Stimulated activated CD4-positive, alpha-beta T cell treated with anti-CD3 and anti-CD28 coated beads, Interleukin-4, amount 100 ng/mL, for 48 hours (primary cell): ENCODE measurements at regions not wholly inside any gene's neighbourhood (a gene's known extent, or its start where the extent isn't known, plus 50 kb on each side); places are given as distances from the start of the nearest gene placed in this dataset.
"Not testable (repeated sequence)": the region's sequence is repeated elsewhere in the genome, so short reads cannot be mapped to it uniquely, and the experiment has no call there.

ENCODE experiments used
- DNase-seq, 2 donors: peaks; one replicate each; pipeline ENCODE4 v3.0.0-alpha.2; 2020; ENCODE audit warnings: low read depth in 2 of 2

DNA sequence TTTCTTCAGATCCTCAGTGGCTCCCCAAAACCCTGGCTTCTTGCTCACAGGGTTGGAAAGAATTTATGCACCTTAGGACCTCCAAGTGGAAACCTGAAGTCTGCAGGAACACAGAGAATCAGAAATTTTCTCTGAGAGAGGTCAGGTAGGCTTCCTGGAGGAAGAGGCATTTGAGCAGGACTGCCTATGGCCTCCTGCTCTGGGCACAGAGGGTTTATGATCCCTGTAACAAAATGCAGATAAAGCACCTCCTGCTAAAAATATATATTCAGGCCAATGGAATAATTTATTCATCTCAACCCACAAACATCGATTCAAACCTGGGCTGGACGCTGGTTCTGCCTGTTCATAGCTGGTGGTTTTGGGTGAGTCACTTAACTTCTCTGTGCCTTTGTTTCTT lies 68.1 kb upstream of the FGF3 start:
- no peak for DNase-seq

DNA sequence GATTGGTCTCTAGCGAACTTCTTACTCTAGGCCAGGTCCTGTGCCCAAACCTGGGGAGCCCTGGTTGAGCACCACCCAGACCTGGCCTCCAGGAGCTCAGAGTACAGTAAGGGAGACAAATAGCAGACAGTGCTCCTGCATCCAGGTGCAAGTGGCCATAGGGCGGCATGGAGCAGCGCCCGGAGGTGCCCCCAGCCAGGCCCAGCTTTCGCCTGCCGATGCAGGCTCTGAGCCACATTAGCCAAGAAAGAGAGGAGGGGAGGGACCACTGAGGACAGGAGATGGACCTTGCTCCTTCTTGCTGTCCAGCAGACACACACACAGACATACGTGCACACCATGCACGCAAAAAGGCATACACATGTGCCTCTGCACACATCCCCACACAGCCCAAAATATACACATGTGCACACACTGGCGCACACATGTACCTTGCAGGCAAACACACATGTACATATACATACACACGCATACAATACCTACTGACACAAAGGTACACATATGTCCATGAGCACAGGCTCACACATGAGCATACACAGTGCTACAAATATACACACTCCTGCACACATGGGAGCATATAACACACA lies 68.7 kb upstream of the FGF3 start:
- no peak for DNase-seq

DNA sequence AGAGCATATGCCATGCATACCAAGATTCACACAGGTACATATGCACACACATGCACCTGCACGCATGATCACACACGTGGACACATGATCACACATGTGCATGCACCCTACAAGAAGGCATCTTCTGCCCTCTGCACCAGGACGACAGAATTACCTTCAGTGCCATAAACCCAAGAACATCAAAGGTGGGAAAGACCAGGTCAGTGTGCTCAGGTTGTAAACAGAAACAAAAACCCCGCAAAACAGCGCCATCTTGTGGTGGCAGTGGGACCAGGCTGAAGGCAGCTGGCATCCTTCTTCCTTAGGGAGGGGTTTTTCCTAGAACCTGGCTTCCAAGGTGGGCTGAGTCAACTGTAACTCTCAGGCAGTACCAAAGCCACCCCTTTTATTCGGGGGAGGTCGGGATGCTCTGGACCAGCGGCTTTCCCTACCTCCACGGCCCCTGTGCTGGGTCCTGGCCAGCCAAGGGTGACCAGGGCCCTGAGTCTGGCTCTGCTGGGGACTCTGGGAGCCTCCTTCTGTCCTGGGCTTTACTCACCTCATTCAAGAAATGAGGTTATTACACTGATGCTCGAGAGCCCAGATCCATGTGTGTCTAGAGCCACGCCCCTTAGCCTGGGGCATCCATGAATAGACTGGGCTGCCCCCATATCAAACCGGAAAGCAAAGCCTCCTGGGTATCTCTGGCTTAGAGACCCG lies 69.4 kb upstream of the FGF3 start:
- peak; percentile 53 to 70 for DNase-seq

DNA sequence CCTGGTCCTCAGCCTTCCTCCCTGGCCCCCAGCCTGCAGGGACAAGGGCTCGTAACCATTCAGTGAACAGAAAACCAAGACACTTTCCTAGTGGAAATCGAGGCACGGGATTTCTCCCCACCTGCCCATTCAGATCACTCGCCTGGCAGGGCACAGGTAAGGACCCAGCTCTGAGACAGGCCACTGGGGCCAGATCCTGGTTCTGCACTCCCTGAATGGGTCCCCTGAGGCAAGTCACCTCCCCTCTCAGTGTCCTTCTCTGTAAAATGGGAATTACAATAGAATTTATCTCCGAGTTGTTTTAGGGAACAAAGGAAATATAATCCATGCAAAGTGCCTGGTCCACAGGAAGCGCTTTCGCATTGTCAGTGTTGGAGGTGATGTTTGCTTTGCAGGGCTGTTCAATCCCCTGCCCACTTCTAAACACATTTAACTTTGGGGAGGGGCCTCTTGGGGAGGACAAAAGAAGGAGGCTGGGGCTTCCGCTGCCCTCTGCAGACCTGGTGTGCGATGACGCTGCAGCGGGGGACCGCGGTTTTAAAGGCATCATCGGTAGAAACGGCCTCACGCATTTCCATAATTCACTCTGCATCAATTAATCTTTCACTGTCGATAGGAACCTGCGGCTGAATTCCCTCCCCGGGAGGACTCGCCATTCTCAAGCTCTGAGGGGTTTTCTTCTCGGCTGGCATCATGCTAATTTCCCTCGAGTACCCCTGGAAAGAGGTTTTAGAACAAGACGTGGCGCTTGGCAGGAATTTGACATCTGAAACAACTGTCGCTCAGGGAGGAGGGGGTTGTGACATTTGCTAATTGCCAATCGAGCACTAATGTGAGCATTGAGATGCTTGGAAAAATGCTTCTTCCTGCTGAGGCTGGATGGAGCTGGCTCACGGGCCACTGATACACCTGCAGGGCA lies 70.4 kb upstream of the FGF3 start:
- no peak for DNase-seq

DNA sequence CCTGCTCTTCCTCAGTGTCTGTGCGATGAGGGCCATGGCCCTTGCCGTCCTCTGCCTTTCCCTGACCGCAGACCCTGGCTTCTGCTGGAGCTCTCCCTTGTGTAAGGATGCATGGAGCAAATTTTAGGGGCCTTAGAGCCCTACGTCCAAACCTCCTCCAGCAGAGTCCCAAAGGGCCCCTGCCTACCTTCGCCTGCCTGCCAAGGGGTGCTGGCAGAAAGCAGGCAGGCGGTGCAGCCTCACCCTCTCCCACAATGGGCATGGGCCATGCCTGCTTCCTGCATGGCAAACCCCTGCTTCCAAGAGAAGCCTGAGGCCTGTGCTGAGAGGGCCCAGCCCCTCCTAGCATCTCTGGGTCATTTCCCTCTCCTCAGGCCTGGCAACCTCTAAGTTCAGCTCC lies 71.3 kb upstream of the FGF3 start:
- no peak for DNase-seq

DNA sequence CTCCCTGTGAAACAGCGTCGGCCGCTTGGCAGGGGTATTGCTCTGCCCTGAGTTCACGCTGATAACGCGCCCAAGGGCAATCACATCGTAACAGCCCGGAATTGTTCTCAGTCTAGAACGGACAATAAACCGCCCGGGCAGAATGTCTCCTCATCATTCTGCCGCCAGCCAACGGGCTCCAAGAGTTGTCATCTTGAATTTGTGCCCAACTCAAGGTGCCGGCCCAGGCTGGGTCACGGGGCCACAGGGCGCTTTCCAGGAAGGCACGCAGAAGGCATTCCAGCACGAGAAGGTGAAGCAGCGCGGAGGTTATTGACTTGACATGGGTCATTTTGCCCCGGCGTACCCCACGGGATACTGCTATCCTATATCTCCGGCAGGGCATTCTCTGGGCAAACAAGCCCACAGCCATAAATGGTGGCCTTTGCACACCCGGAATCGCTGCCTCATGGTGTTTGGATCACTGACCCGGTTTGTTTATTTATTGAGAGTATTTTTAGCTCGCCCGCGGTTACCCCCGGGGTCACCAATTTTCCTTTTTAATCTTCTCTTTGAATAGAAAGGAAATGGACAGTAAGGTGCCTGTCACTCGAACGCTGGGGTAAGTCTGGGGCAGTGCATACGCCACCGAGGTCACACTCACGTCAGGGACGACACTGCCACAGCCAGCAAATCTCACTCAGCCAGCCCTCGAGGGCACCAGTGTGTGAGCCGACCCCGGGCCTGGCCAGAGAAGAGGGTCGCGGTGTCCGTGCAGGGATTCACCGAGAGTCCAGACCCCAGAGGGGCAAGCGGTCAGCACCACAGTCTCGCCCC lies 72.4 kb upstream of the FGF3 start:
- no peak for DNase-seq

DNA sequence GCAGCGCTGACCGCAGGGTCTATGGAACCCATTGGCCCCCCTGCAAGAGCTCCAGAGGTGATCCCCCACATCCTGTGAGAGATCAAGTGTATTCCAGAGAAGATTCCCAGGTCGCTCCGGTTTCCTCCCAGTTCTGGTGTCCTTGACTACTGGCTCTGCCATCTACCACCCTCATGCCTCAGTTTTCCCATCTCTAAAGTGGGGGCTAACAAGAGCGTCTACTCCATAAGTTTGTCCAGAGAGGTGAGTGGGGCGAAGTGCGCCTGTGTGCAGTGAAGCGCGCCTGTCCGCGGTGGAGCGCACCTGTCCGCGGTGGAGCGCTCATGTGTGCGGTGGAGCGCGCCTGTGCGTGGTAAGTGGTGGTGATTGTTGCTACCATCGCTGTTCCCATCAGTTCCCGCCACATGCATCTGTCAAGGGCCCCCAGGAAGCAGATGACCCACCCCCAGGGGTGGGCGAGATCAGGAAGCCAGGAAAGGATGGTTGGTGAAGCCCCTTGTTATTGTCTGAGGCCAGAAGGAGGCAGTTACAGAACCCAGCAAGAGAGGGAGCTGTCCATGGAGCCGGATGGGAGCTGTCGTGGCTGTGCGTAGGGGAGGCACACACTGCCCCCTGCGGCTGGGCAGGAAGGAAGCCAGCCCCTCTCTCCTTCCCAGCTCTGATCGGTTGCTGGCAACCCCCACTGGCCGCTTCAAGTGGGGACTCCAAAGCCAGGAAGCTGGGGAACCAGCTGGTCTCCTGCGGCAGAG lies 73.2 kb upstream of the FGF3 start:
- no peak for DNase-seq

DNA sequence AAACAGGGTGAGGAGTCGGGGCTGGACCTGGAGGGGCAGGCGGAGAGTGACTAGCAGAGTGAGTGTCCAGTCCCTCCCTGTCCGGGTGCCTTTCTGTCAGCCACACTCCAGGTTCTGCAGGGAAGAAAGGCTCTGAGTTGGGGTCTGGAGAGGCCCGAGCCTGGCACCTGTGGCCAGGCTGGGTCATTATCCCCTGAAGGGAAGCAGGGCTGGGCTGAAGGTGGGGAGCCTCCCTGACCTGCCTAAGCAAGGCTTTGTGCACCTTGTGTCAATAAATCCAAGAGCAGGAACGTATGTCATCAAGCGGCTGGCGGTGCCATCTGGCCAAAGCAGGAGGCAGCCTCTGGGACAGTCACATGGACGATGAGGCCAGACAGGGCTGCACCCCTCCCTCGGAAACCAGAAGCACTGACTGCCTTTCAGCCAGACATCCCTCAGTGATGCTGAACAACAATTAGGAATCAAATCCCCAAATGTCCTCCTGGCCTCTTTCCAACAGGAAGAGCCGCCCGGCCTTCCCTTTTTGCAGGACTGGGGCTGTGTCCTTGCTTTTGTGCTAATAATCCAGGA lies 73.9 kb upstream of the FGF3 start:
- no peak for DNase-seq

DNA sequence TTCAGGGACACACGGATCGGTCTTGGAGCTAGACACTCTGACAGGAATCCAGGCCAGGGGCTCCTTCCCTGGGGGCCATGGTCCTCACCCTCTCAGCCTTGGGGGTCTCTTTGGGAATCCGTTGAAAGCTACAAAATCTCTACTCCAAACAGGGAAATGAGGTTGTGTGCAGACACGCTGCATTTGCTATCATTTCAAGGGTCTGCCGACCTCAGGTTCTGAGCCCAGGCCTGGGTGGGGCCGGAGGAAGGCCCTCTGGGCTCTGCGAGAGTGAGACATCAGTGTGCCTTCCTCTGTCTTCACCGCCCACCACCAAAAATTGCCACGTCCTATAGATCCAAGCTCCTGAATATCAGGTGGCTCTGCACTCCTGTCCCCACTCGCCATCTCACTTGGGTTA lies 74.4 kb upstream of the FGF3 start:
- no peak for DNase-seq

DNA sequence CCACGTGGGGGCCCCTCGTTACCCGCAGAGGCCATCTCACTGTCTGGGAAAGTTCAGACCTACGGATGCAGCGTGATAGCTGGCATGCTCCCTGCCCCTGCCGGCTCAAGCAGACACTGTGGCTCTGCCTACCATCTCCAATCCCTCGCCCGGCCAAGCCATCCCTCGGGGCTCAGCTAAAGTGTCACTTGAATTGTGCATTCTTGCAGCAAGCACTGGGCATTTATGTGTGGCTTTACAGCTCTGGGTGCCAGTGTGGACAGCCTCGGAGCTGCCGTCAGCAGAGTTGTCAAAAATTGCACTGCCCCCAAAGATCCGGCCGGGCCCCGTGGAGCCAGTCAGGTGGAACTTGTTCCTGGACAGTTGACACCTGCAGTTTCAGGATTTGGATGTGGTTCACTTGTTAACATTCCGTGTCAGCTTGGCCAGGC lies 75.0 kb upstream of the FGF3 start:
- no peak for DNase-seq

DNA sequence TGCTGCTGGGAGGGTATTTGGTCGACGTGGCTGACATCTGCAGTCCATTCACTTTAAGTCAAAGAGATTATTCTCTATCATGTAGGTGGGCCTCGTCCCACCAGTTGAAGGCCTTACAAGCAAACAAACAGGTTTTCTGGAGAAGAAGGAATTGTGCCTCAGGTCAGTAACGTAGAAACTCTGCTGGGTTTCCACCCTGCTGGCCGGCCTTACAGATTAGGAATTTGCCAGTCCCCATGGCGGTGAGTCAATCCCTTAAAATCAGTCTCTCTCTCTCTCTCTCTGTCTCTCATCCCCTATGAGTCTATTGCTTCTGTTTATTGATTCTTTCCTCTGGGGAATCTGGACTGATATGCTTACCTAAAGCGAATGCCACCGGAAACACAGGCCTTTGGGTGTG lies 75.4 kb upstream of the FGF3 start:
- no peak for DNase-seq

DNA sequence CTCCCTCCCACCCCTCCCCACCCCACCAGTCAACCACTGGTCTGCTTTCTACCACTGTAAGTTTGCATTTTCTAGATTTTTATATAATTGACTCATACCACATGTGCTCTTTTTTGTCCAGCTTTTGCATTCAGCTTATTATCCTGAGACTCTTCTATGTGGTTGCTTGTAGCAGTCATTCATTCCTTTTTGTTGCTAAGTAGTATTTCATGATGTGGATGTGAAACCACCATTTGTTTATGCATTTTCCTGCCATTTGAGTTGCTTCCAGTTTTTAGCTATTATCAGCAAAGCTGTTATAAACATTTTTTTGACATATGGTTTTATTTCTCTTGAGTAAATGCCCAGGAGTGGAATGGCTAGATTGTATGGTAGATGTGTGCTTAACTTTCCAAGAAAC lies 77.0 kb upstream of the FGF3 start:
- DNase-seq, result no peak

DNA sequence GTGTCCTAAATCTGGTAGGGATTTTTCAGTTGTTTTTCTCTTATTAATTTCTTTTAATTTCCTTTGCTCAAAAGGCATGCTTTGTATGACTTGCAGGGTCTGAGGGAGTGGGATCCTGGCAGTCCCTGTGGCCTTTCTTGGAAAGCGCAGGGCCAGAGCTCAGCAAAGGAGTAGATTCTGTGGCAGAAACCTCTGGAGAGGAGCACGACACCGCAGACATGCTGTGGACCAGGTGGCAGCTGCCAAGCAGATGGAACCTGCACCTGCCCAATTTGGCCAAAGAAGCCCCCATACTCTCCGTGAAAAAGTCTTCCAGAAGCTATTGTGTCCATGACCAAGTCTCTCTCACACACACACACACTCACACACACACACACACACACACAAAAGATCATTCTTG lies 78.9 kb upstream of the FGF3 start:
- no peak for DNase-seq

DNA sequence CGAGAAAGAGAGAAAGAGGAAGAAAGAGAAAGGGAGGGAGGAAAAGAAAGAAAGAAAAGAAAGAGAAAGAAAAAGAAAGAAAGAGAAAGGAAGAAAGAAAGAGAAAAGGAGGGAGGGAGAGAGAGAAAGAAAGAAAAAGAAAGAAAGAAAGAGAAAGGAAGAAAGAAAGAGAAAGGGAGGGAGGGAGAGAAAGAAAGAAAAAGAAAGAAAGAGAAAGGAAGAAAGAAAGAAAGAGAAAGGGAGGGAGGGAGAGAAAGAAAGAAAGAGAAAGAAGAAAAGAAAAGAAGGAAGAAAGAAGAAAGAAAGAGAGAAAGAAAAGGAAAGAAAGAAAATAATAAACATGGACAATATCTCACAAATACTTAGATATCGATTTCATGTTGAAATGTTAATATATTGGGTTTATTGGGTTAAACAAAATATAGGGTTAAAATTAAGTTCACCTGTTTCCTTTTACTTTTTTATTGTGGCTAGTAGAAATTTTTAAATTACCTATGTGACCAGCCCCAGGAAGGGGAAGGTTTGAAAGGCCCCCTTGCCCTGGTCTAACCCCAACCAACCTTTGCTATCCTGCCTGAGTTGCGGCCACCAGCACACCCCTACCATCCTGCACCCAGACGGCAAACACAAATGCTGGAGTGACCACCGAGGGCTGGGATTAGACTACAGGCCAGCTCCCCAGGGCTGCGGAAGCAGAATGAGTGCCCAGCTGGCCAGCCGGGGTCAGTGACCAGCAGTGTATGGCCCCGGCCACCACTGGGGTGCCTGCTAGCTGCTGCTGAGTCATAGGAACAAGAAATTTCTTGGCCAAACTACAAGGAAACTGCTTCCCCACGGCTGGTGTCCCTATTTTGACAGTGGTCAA lies 81.0 kb upstream of the FGF3 start:
- DNase-seq, result no peak

DNA sequence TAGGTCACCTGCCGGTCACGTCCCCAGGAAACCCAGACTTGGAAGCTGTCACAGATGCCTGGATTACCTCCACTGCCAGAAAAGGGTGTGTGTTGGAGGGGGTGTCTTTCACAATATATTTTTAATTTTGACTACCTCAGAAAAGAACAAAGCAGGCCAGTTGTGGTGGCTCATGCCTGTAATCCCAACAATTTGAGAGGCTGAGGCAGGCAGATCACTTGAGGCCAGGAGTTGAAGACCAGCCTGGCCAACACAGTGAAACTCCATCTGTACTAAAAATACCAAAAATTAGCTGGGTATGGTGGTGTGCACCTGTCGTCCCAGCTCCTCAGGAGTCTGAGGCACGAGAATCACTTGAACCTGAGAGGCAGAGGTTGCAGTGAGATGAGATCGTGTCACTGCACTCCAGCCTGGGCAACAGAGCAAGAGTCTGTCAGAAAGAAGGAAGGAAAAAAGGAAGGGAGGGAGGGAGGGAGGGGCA lies 81.6 kb upstream of the FGF3 start:
- DNase-seq, result not testable (repeated sequence)

DNA sequence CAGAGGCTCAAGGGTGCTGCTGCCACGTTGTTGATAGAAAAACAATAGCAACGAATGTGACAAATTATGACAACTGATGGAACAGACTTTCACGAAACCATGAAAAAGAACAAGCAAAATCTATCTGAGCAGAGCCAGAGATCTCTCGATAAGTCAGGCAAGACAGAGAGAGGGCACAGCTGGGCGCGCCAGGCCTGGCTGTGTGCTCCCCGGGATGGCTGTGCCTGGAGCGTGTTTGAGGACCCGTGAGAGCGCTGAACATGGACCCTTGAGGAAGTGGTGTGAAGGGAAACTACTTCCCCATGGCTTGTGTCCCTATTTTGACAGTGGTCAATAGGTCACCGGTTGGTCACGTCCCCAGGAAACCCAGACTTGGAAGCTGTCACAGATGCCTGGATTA lies 83.1 kb upstream of the FGF3 start:
- no peak for DNase-seq

DNA sequence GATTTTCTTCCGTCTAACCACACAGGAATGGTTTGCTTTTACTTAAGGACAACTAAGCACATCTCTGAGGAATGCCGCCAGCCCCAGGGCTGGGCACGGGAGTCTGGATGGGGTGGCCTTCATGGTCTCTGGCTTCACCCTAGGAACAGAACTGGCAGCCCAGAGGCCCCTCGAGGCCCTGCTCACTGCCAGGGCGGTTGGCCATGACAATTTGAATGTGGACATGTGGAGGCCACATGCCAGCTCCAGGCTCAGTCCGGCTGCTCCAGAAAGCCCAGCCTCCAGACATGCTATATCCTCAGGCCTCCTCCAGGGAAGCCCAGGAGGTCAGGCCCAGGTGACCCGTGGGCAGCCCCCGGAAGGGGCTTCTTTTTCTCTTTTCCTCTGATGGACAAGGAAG lies 84.0 kb upstream of the FGF3 start:
- no peak for DNase-seq

DNA sequence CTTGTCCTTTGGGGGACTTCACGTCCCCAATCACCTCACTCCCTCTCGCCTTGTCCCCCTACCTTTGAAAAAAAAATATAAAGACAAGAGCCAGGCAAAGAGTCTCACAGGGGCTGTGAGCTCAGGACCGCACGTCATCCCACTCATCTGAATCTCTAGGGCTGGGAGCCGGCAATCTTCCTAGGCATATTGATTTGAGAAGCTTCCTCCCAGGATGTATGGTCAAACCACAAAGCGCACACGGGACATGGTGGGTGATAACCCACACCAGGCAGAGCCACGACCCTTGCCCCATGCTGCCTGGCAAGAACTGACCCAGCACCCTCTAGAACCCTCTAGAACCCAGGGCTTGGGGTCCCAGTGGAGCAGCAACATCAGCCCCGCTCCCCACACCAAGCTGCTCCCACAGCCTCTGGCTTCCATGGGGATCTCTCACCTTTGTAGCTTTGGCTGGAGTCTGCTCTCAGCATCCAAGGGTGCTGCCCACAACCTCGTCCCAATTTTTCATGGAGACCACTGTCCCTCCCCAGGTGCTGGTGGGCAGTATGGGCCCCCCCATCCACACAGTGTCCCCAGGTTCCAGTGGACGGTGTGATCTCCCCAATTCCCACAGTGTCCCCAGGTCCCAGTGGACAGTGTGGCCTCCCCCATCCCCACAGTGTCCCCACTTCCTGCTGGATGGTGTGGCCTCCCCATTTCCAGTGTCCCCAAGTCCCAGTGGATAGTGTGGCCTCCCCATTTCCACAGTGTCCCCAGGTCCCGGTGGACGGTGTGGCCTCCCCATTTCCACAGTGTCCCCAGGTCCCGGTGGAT lies 85.2 kb upstream of the FGF3 start:
- DNase-seq, result no peak

DNA sequence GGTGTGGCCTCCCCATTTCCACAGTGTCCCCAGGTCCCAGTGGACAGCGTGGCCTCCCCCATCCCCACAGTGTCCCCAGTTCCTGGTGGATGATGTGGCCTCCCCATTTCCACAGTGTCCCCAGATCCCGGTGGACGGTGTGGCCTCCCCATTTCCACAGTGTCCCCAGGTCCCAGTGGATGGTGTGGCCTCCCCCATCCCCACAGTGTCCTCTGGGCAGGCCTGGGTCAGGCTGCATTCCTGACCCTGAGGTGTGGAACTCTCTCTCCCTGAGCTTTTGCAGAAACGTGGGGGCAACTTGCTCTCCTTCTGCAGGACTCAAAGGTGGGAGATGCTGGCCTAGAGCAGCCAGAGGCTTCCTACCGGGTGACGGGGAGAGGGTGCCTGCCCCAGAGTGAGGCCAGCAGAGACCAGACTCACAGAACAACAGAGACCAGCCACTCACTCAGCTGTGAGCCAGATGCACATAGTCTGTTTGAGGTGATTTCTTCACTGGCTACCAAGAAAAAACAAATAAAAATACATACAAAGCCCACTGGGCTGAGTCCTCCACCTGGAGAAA lies 85.8 kb upstream of the FGF3 start:
- DNase-seq, result no peak
